ENCODE measurements at regions not wholly inside any gene's neighbourhood (a gene's known extent, or its start where the extent isn't known, plus 50 kb on each side); places are given as distances from the start of the nearest gene placed in this dataset.

DNA sequence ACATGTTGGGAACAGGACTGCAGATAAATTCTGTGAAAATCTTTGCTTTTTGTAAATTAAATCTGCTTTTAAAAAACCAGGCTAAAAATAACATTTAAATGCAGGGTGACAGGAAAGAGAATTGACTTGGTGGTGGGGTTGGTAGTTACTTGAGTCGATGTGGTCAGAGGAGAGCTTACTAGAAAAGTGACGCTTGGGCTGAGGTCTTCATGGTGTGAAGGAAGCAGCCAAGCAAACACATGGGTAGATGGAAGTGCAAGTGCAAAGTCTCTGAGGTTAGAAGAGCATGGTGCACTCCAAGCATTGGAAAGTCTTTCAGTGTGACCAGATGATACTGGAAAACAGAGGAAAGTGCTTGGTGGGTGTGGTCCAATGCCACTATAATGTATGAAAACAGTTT lies 86.4 kb upstream of the THBS1 start:
- no peaks in the 10 kb centered on the region for H3K36me3 ChIP-seq (ENCODE audit: control insufficient read depth, low read depth, low read length)
- H3K9me3 ChIP-seq (ENCODE audit: control insufficient read depth, low read depth, low read length) = no peaks in the 10 kb centered on the region
- no peaks in the 10 kb centered on the region for H3K4me1 ChIP-seq (ENCODE audit: control insufficient read depth, low read depth, low read length)
- no peak overlapping the region for H3K4me3 ChIP-seq (ENCODE audit: low read length)
- H3K27me3 ChIP-seq (ENCODE audit: control insufficient read depth, insufficient read depth, low read length) = no peaks in the 10 kb centered on the region
- H3K9ac ChIP-seq (ENCODE audit: low read length) = no peak overlapping the region
- no peak overlapping the region for H3K27ac ChIP-seq (ENCODE audit: low read length)

DNA sequence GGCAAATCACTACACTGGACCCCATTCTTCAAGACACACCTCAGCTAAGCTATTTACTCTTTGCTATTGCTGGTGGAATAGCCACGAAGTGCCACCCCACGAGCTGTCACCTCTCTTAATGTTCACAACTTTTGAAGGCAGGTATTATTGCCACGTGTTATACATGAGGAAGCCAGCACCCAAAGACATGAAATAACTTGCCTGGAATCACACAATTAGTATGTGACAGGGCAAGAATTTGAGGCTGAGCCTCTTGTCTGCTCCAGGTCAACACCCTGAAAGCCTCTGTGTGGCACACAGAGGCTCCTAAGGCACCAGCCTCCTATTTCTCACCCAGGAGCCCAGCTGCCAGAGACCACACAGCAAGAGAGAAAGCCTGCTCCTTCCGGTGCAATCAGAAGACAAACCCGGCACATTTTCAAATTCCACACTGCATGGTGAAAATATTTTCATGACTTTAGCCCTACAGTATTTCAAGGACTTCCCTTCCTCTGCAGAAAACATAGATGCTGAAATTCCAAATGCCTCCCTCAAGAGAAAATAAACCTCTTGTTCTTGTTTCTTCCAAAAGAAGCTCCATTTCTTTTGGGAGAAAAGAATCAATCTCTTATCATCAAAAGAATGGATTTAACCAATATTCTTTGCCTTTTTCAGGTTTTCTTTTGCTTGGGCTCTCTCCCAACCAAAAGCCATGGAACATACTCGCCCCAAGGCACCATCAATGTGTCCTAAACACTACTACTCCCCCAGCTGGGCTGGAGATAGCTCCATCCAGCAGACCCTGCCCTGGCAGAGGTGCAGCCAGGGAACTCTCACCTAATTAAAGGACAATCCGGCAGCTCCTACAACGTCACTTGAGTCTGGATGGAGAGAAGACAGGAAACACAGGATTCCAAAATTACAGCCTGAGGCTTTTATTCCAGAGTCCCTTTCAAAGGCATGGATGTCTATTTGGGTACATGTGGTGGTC lies 84.7 kb upstream of the THBS1 start:
- H3K4me1 ChIP-seq (ENCODE audit: control insufficient read depth, low read depth, low read length) = no peaks in the 10 kb centered on the region
- no peak overlapping the region for H3K9ac ChIP-seq (ENCODE audit: low read length)
- no peak overlapping the region for H3K27ac ChIP-seq (ENCODE audit: low read length)
- H3K27me3 ChIP-seq (ENCODE audit: control insufficient read depth, insufficient read depth, low read length) = no peaks in the 10 kb centered on the region
- H3K9me3 ChIP-seq (ENCODE audit: control insufficient read depth, low read depth, low read length) = no peaks in the 10 kb centered on the region
- H3K4me3 ChIP-seq (ENCODE audit: low read length) = no peak overlapping the region
- no peaks in the 10 kb centered on the region for H3K36me3 ChIP-seq (ENCODE audit: control insufficient read depth, low read depth, low read length)

DNA sequence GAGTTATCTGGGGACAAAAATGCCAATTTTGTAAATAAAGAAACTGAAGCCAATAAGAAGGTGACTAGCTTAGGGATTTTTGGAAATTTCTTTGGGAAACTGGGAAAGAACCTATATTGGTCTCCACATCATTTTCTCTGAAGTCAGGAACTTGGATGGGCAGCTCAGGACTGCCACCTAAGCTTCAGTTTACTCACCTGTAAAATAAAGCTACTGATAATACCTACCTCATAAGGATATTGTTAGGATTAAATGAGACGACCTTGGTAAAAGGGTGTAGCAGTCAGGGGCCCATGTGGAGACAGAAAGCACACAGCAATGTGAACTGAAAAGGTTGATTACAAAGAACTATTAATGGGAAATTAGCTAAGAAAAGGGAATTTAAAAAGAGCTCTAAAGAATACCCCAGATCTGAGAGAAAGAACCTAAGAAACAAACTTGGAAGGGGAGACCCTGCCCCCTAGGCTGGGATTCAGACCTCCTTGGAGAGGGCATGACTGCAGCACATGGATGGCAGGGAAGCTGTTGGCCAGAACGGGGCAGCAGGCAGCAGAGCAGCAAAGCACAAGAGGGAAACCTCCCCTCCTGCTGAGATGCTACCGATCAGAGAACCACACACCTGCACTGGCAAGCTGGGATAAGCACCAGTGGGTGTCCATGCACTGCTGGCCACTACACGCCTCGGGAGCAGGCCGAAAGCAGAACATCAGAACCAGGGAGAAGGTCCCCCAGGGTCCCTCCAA lies 83.7 kb upstream of the THBS1 start:
- Histone ChIP-seq H3K4me1 (ENCODE audit: control insufficient read depth, low read depth, low read length) (no peaks in the 10 kb centered on the region), H3K27me3 (ENCODE audit: control insufficient read depth, insufficient read depth, low read length) (no peaks in the 10 kb centered on the region), H3K36me3 (ENCODE audit: control insufficient read depth, low read depth, low read length) (no peaks in the 10 kb centered on the region), H3K4me3 (ENCODE audit: low read length) (no peak overlapping the region), H3K27ac (ENCODE audit: low read length) (no peak overlapping the region), H3K9me3 (ENCODE audit: control insufficient read depth, low read depth, low read length) (no peaks in the 10 kb centered on the region), H3K9ac (ENCODE audit: low read length) (no peak overlapping the region)

DNA sequence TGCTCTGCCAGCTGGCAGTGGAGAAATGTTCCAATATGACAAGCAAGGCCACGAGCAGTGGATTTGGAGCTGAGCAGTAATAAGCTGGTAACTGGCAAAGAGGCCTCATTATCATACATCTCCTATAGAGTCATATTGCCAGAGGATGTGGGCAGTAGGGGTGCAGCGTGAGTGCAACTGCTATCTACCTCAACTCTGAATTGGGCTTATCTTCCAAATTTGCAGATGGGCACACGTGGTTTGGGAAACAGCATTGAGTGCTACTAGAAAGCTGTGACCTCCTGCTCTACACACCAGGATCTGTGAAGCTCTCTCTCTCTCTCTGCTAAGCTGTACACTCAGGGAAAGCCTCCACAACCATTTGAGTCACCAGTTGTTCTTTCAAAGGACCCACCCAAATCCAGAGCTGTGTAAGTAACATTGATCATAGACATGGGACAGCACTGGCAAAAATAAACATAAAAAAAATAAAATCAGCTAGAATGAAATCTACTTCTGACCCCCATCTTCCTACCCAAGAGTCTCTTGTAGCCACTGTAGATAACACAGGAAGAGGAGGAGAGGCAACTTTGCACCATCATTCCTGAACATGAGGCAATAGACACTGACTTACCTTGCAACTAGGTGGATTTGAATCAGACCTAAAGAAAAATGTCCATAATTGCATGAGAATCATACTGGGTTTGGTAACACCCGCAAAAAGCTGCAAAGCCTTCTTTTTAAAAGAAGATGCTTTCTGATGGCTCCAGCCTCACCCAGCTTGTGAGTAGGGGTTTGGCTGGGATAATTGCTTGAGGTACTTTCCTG lies 82.9 kb upstream of the THBS1 start:
- no peak overlapping the region for H3K9ac ChIP-seq (ENCODE audit: low read length)

DNA sequence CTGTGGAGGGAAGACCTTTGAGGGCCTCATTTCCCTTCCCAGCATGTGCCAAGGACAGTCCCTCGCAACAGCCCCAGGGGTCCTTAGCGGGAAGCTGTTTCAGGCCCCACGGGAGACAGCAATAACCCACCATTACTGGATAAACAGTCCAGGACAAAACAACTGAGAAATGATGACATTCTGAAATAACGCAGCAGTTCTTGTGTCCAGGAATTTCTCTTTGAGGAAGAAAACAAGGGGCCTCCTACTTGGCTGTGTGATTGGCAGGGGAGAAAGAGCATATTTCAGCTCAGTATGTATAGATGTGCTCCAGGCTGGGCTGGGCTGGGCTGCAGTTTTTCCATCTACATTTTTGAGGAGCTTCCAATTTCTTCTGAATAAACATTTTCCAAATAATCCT lies 82.2 kb upstream of the THBS1 start:
- Histone ChIP-seq H3K9ac (ENCODE audit: low read length) (no peak overlapping the region), H3K27me3 (ENCODE audit: control insufficient read depth, insufficient read depth, low read length) (no peaks in the 10 kb centered on the region), H3K27ac (ENCODE audit: low read length) (no peak overlapping the region), H3K9me3 (ENCODE audit: control insufficient read depth, low read depth, low read length) (no peaks in the 10 kb centered on the region), H3K4me3 (ENCODE audit: low read length) (no peak overlapping the region), H3K4me1 (ENCODE audit: control insufficient read depth, low read depth, low read length) (no peaks in the 10 kb centered on the region), H3K36me3 (ENCODE audit: control insufficient read depth, low read depth, low read length) (no peaks in the 10 kb centered on the region)

More for the DNA sequence above, 82.9 kb upstream of the THBS1 start:
- Histone ChIP-seq H3K27me3 (ENCODE audit: control insufficient read depth, insufficient read depth, low read length) (no peaks in the 10 kb centered on the region), H3K4me3 (ENCODE audit: low read length) (no peak overlapping the region), H3K36me3 (ENCODE audit: control insufficient read depth, low read depth, low read length) (no peaks in the 10 kb centered on the region), H3K27ac (ENCODE audit: low read length) (no peak overlapping the region), H3K4me1 (ENCODE audit: control insufficient read depth, low read depth, low read length) (no peaks in the 10 kb centered on the region), H3K9me3 (ENCODE audit: control insufficient read depth, low read depth, low read length) (no peaks in the 10 kb centered on the region)

DNA sequence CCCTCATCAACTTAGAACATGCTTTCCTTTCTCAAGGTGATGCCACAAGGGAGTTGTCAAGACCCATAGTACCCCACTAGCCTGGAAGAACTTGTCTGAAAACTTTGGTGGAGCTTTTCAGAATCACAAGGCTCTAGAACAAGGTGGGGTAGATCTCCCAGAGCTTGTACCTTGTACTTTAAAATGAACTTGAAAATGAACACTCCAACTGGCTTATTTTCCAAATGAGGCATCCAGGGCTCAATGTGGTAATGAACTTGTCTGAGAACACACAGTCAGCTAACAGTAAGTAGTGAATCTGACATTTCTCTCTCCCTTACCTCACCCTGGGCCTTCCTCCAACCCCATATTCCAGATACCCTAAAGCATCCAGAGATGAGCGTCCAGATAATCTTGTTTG lies 81.8 kb upstream of the THBS1 start:
- no peaks in the 10 kb centered on the region for H3K4me1 ChIP-seq (ENCODE audit: control insufficient read depth, low read depth, low read length)
- no peaks in the 10 kb centered on the region for H3K9me3 ChIP-seq (ENCODE audit: control insufficient read depth, low read depth, low read length)
- H3K27ac ChIP-seq (ENCODE audit: low read length) = no peak overlapping the region
- H3K27me3 ChIP-seq (ENCODE audit: control insufficient read depth, insufficient read depth, low read length) = no peaks in the 10 kb centered on the region
- H3K4me3 ChIP-seq (ENCODE audit: low read length) = no peak overlapping the region
- no peak overlapping the region for H3K9ac ChIP-seq (ENCODE audit: low read length)
- no peaks in the 10 kb centered on the region for H3K36me3 ChIP-seq (ENCODE audit: control insufficient read depth, low read depth, low read length)

DNA sequence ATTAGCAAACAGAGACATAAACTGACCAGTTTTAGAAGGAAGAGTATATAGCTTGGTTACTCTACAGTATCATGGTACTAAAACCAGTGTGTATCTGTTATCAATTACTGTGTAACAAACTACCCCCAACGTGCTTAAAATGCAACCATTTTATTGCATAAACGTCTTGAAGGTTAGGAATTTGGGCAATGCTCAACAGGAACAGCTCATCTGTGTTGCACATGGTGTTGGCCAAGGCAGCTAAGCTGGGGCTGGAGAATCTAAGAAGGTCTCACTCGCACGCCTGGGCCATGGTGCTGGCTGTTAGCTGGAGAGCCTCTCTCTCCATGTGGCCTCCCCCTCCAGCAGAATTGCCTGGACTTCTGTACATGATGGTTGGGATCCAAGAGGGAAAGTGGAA lies 81.2 kb upstream of the THBS1 start:
- no peaks in the 10 kb centered on the region for H3K36me3 ChIP-seq (ENCODE audit: control insufficient read depth, low read depth, low read length)
- H3K27me3 ChIP-seq (ENCODE audit: control insufficient read depth, insufficient read depth, low read length) = no peaks in the 10 kb centered on the region
- H3K4me1 ChIP-seq (ENCODE audit: control insufficient read depth, low read depth, low read length) = no peaks in the 10 kb centered on the region
- H3K9me3 ChIP-seq (ENCODE audit: control insufficient read depth, low read depth, low read length) = no peaks in the 10 kb centered on the region
- H3K27ac ChIP-seq (ENCODE audit: low read length) = no peak overlapping the region
- H3K4me3 ChIP-seq (ENCODE audit: low read length) = no peak overlapping the region
- H3K9ac ChIP-seq (ENCODE audit: low read length) = no peak overlapping the region

DNA sequence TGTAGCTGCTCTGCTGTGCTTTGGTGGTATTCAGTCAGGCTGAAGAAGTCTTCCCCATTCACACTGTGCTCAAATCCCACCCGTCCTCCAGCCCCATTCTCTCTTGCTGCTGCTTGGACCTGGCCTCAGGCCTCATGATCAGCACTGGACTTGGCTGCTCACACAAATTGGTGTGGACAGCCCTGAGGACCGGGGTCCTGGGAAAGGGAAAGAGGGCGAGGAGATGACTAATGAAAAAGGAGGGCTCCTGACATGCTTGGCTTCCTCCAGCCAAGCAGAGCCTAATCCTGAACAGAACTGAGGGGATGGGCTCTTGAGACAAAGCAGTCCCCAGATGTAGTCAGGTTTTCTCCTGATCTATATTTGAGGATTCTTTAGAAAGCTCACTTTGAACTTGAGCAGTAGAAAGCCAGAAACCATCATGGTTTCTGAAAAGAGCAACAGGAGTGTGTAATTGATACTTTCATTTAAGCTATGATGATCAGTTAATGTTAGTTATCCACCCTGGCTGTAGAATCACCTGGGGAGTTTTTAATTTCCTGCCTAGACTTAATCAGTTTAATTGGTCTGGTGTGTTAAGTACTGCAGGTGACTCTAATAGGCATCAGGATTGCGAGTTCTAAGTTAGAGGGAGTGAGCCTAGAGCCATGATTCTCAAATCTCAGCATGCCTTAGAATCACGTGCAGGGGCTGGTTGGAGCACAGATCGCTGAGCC lies 79.4 kb upstream of the THBS1 start:
- Histone ChIP-seq H3K4me1 (ENCODE audit: control insufficient read depth, low read depth, low read length) (no peaks in the 10 kb centered on the region), H3K27me3 (ENCODE audit: control insufficient read depth, insufficient read depth, low read length) (no peaks in the 10 kb centered on the region), H3K36me3 (ENCODE audit: control insufficient read depth, low read depth, low read length) (no peaks in the 10 kb centered on the region), H3K9me3 (ENCODE audit: control insufficient read depth, low read depth, low read length) (no peaks in the 10 kb centered on the region), H3K27ac (ENCODE audit: low read length) (no peak overlapping the region), H3K4me3 (ENCODE audit: low read length) (no peak overlapping the region), H3K9ac (ENCODE audit: low read length) (no peak overlapping the region)

DNA sequence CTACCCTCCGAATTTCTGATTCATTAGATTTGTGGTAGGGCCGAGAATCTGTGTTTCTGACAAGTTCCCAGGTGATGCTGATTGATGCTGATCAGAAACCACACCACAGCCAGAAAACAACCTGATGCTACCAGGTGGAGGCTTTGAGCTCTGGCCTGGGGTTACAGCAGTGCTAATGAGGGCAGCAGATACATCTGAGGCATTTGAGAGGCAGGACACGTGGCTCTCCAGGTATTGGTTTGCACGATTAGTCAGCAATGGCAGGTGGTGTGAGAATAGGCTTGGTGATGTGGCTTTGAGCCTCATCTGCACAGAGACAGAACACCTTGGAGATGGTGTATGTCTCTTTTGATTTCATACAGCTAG lies 78.8 kb upstream of the THBS1 start:
- H3K27me3 ChIP-seq (ENCODE audit: control insufficient read depth, insufficient read depth, low read length) = no peaks in the 10 kb centered on the region
- no peak overlapping the region for H3K9ac ChIP-seq (ENCODE audit: low read length)
- H3K27ac ChIP-seq (ENCODE audit: low read length) = no peak overlapping the region
- H3K36me3 ChIP-seq (ENCODE audit: control insufficient read depth, low read depth, low read length) = no peaks in the 10 kb centered on the region
- H3K4me3 ChIP-seq (ENCODE audit: low read length) = no peak overlapping the region
- no peaks in the 10 kb centered on the region for H3K9me3 ChIP-seq (ENCODE audit: control insufficient read depth, low read depth, low read length)
- no peaks in the 10 kb centered on the region for H3K4me1 ChIP-seq (ENCODE audit: control insufficient read depth, low read depth, low read length)

DNA sequence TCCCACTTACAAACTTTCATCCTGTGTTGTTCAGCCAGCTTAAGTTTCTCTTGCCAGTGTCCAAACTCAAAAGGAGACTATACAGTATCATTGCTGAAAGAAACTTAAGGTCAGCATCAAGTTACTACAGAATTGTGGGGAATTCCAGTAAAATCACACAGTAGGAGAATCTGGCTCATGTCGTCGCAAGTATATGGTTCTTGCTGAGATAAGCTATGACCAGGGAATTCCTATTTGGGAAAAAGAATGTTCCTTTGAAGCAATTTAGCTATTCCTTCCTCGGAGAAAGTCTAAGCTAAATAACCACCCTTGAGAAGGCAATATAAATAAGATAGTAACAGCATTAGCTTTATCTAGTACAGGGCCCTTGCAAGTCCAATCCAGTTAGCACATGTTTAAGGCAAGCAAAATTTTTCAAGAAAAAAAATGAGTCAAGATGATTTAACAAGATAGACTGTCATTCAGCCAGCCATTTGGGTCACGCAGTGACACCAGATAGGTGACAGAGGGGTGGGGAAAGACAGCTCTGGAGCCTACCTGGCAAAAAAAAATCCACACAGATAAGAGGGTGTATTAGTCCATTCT lies 78.2 kb upstream of the THBS1 start:
- Histone ChIP-seq H3K4me1 (ENCODE audit: control insufficient read depth, low read depth, low read length) (no peaks in the 10 kb centered on the region), H3K9ac (ENCODE audit: low read length) (no peak overlapping the region), H3K36me3 (ENCODE audit: control insufficient read depth, low read depth, low read length) (no peaks in the 10 kb centered on the region), H3K9me3 (ENCODE audit: control insufficient read depth, low read depth, low read length) (no peaks in the 10 kb centered on the region), H3K4me3 (ENCODE audit: low read length) (no peak overlapping the region), H3K27me3 (ENCODE audit: control insufficient read depth, insufficient read depth, low read length) (no peaks in the 10 kb centered on the region), H3K27ac (ENCODE audit: low read length) (no peak overlapping the region)
